ENCODE measurements at regions not wholly inside any gene's neighbourhood (a gene's known extent, or its start where the extent isn't known, plus 50 kb on each side); places are given as distances from the start of the nearest gene placed in this dataset.
"Not testable (repeated sequence)": the region's sequence is repeated elsewhere in the genome, so short reads cannot be mapped to it uniquely, and the experiment has no call there.

- no peak for DNase-seq
Observed at GRCh38 chr2:190584980-190585661, 50.6 kb upstream of the NEMP2 start.

- DNase-seq = no peak
Observed at GRCh38 chr2:190587106-190587505, 52.6 kb upstream of the NEMP2 start.

DNA sequence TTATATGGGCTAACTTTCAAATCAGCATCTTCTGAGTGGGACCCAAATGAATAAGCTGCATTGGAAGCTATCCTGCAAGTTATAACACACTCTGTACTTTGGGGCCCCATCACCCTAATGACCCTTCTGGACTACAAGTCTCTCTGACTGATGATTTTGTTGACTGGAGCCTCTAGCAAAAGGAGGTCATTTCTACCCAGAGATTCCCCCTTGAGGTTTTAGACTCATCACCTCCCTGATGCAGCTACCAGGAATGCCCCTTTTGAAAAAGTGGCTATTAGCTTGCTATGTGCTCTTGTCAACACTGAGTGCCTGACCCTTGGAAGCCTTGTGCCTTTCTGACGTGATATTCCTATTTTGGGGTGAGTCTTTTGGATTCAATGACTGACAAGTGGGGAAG, 54.5 kb upstream of the NEMP2 start:
- no peak for DNase-seq

DNA sequence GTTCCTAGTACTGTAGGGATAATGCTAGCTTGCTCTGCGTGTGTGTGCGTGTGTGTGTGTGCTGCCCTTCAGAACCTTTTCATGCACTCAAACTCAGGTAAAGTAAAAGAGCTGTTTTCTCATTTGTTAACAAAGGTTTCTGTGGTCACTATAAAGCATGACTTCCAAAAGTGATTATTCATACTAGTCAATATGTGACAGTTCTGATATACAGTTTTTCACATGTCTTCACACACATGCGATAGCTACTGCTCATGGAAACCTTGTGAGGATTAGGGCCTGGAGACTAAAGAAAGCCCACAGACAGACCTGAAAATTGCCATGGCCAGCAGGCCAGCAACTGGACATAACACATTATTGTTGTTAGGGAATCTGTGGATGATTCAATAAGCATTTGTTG, 56.9 kb upstream of the NEMP2 start:
- DNase-seq = no peak

DNA sequence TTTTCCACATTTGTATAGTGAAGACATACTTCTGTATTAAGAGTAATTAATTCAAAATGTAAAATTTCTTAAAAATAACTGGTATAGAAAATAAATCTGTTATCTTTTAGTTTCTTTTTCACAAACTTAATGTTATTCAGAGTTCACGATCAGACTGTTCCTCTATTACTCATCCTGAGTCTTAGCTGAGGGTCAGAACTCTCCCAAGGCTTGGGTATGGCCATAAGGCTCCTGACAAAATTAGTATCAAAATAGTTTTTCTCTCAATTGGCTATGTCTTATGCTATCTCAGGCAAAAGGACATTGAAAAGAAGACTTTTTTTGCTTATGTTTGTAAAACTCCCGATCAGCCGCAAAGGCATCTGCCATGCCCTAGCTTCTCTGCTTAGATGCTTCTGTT, 56.1 kb upstream of the NAB1 start:
- DNase-seq = no peak

DNA sequence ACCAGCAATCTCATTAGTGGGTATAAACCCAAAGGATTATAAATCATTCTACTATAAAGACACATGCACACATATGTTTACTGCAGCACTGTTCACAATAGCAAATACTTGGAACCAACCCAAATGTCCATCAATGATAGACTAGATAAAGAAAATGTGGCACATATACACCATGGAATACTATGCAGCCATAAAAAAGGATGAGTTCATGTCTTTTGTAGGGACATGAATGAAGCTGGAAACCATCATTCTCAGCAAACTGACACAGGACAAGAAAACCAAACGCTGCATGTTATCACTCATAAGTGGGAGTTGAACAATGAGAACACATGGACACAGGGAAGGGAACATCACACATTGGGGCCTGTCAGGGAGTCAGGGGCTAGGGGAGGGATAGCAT, 53.0 kb upstream of the NAB1 start:
- DNase-seq = not testable (repeated sequence)

GRCh38 chr2:190596993-190597392, 51.9 kb upstream of the NAB1 start:
- DNase-seq = no peak

- no peak for DNase-seq
Observed at GRCh38 chr2:190598621-190599020, 50.3 kb upstream of the NAB1 start.

DNA sequence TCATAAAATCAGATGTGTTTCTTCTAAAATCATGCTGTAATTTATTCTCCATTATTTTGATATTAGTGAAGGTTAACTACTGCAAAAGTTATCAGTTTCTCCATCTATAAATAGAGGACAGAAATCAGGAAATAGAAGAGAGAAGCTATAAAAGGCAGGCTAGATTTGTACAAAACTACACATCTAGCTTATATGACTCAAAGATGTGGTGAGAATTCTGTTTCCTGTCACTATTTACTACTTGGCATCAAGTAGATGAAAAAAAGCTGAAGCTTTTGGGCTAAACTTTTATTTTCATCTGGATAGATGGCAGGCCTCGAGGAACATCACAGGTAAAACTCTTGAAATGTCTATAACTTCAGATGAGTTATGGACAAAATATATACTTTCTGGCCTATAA, 49.8 kb upstream of the NAB1 start:
- DNase-seq = peak in 2 of 4 experiments; percentile 19 to 20

Data from suppressor macrophage (primary cell).